ENCODE measurements at regions not wholly inside any gene's neighbourhood (a gene's known extent, or its start where the extent isn't known, plus 50 kb on each side); places are given as distances from the start of the nearest gene placed in this dataset.

DNA sequence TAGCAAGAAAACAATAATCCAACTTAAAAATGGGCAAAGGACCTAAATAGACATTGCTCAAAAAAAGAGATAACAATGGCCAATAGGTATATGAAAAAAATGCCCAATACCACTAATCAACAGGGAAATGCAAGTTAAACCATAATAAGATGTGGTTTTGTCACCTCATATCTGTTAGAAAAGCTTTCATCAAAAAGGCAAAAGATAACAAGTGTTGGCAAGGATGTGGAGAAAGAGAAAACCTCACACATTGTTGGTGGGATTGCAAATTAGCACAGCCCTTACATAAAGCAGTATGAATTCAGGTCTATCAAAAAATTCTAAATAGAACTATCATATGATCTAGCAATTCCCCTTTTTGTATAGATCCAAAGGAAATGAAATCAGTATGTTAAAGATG is 387.2 kb upstream of the DUSP10 start (continued):
- TF ChIP-seq ETV6 (CRISPR knock-in tag; IDR thresholded peaks at IDR 0.05) = no peak
- TF ChIP-seq ZNF671 (CRISPR knock-in tag; IDR thresholded peaks at IDR 0.05) = no peak
- no peak for TF ChIP-seq ZNF423 (CRISPR knock-in tag; IDR thresholded peaks at IDR 0.05)
- TF ChIP-seq EMX1 (CRISPR knock-in tag; IDR thresholded peaks at IDR 0.05) = no peak

DNA sequence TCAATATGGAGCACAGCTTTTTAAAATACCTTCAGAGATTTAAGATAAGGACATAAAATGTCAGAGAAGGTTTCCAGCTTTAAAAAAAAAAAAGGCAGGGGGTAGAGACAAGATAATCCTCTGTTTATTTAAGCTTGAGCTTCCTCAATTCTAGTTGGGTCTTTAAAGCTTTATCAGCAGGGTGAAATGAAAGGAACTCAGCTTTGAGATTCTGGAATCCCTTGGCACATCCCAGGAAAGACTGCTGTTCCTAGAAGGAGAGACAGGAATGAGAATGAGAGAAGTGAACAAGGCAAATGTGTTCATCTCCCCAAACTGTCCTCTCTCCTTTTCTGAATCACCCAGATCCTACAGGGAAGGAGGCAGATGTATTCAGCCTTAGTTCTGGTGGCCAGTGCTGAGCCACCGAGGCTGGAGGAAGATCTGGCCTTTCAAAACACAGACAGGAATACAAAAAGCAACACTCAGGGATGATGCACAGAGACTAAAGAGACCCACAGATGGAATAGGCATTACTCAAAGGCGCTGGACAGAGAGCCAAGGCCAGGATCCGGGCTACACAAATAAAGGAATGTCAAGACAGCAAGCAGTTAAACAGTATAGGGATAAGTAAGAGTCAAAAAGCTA is 385.8 kb upstream of the DUSP10 start:
- no peak for DNase-seq (ENCODE audit: low spot score)
- CTCF ChIA-PET = interaction anchor here (2.8 kb wide), 1 partner anchor 328 kb away, joined by 19 read pairs; no protein-coding TSS in a partner anchor
- Mint-ChIP-seq H3K27ac (no peak overlapping the region), H3K4me1 (no peaks in the 10 kb centered on the region), H3K27me3 (ENCODE audit: low read depth) (no peaks in the 10 kb centered on the region), H3K4me3 (no peak overlapping the region), H3K36me3 (no peaks in the 10 kb centered on the region; the same call in 1 of the 2 replicates), H3K9me3 (peaks cover 13% of the 10 kb centered on the region)
- ATAC-seq = no peak
- TF ChIP-seq SMAD3 (CRISPR knock-in tag; IDR thresholded peaks at IDR 0.05; ENCODE audit: borderline replicate concordance) (no peak), MXD4 (CRISPR knock-in tag; IDR thresholded peaks at IDR 0.05; ENCODE audit: borderline replicate concordance) (no peak), ATF1 (CRISPR knock-in tag; IDR thresholded peaks at IDR 0.05) (no peak), ZNF317 (CRISPR knock-in tag; IDR thresholded peaks at IDR 0.05; ENCODE audit: borderline replicate concordance, low read depth) (no peak), FOXJ3 (CRISPR knock-in tag; IDR thresholded peaks at IDR 0.05; ENCODE audit: borderline replicate concordance) (no peak), OVOL2 (CRISPR knock-in tag; IDR thresholded peaks at IDR 0.05; ENCODE audit: borderline replicate concordance) (no peak)
- TF ChIP-seq, protein P1, sequence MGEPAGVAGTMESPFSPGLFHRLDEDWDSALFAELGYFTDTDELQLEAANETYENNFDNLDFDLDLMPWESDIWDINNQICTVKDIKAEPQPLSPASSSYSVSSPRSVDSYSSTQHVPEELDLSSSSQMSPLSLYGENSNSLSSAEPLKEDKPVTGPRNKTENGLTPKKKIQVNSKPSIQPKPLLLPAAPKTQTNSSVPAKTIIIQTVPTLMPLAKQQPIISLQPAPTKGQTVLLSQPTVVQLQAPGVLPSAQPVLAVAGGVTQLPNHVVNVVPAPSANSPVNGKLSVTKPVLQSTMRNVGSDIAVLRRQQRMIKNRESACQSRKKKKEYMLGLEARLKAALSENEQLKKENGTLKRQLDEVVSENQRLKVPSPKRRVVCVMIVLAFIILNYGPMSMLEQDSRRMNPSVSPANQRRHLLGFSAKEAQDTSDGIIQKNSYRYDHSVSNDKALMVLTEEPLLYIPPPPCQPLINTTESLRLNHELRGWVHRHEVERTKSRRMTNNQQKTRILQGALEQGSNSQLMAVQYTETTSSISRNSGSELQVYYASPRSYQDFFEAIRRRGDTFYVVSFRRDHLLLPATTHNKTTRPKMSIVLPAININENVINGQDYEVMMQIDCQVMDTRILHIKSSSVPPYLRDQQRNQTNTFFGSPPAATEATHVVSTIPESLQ (CRISPR knock-in tag; IDR thresholded peaks at IDR 0.05) = no peak
- TF ChIP-seq, protein P2, sequence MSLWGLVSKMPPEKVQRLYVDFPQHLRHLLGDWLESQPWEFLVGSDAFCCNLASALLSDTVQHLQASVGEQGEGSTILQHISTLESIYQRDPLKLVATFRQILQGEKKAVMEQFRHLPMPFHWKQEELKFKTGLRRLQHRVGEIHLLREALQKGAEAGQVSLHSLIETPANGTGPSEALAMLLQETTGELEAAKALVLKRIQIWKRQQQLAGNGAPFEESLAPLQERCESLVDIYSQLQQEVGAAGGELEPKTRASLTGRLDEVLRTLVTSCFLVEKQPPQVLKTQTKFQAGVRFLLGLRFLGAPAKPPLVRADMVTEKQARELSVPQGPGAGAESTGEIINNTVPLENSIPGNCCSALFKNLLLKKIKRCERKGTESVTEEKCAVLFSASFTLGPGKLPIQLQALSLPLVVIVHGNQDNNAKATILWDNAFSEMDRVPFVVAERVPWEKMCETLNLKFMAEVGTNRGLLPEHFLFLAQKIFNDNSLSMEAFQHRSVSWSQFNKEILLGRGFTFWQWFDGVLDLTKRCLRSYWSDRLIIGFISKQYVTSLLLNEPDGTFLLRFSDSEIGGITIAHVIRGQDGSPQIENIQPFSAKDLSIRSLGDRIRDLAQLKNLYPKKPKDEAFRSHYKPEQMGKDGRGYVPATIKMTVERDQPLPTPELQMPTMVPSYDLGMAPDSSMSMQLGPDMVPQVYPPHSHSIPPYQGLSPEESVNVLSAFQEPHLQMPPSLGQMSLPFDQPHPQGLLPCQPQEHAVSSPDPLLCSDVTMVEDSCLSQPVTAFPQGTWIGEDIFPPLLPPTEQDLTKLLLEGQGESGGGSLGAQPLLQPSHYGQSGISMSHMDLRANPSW (CRISPR knock-in tag; conservative IDR thresholded peaks at IDR 0.05; ENCODE audit: low read depth) = no peak
- TF ChIP-seq, protein P3, sequence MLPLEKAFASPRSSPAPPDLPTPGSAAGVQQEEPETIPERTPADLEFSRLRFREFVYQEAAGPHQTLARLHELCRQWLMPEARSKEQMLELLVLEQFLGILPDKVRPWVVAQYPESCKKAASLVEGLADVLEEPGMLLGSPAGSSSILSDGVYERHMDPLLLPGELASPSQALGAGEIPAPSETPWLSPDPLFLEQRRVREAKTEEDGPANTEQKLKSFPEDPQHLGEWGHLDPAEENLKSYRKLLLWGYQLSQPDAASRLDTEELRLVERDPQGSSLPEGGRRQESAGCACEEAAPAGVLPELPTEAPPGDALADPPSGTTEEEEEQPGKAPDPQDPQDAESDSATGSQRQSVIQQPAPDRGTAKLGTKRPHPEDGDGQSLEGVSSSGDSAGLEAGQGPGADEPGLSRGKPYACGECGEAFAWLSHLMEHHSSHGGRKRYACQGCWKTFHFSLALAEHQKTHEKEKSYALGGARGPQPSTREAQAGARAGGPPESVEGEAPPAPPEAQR (CRISPR knock-in tag; IDR thresholded peaks at IDR 0.05) = no peak
- TF ChIP-seq, protein P4, sequence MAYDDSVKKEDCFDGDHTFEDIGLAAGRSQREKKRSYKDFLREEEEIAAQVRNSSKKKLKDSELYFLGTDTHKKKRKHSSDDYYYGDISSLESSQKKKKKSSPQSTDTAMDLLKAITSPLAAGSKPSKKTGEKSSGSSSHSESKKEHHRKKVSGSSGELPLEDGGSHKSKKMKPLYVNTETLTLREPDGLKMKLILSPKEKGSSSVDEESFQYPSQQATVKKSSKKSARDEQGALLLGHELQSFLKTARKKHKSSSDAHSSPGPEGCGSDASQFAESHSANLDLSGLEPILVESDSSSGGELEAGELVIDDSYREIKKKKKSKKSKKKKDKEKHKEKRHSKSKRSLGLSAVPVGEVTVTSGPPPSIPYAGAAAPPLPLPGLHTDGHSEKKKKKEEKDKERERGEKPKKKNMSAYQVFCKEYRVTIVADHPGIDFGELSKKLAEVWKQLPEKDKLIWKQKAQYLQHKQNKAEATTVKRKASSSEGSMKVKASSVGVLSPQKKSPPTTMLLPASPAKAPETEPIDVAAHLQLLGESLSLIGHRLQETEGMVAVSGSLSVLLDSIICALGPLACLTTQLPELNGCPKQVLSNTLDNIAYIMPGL (CRISPR knock-in tag; IDR thresholded peaks at IDR 0.05) = no peak
- TF ChIP-seq, protein P5, sequence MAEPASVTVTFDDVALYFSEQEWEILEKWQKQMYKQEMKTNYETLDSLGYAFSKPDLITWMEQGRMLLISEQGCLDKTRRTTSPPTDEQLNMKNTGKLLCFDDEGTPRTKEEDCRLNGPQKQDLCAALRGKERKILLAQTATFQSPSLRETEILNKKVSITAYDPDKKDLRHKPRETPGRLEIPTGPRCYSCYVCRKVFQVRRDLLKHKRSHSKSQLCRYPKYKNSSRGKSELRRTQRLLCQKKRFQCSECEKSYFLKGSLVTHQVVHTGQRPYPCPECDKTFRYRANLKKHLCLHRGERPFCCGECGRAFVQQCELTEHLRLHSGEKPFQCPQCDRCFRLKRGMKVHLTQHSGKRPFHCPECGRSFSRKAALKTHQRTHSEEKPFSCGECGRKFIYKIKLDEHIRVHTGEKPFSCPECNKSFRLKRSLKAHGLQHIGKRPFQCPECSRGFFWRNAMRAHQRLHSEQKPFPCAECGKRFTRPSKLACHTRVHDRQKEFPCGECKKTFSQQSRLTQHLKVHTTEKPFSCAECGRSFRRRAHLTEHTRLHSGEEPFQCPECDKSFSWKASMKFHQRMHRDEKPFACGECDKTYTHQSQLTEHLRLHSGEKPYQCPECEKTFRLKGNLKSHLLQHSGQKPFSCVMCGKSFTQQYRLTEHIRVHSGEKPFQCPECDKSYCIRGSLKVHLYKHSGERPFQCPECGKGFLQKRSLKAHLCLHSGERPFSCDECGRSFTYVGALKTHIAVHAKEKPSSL (CRISPR knock-in tag; conservative IDR thresholded peaks at IDR 0.05) = no peak
- POLR2A ChIA-PET = no interaction called here

Measured in WTC11 (cell line).